ENCODE measurements at regions not wholly inside any gene's neighbourhood (a gene's known extent, or its start where the extent isn't known, plus 50 kb on each side); places are given as distances from the start of the nearest gene placed in this dataset.

DNA sequence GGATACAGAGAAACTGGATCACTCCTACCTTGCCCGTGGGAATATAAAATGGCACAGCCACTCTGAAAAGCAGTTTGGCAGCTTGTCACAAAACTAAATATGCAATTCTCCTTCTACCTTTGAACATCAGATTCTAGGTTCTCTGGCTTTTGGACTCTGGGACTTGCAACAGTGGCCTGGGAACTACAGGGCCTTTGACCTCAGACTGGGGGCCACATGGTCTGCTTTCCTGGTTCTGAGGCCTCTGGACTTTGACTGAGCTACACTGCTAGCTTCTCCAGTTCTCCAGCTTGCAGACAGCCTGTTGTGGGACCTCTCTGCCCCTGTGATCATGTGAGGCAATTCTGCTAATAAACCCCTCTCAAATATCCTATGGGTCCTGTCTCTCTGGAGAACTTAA, 168.8 kb downstream of the CDH26 start:
- no peaks in the 10 kb centered on the region for H3K27me3 ChIP-seq
- no peak for DNase-seq (ENCODE audit: low spot score in 2 of 2)
- intact Hi-C loops (cut with DNase I): no loop called here
- TF ChIP-seq, protein P1, sequence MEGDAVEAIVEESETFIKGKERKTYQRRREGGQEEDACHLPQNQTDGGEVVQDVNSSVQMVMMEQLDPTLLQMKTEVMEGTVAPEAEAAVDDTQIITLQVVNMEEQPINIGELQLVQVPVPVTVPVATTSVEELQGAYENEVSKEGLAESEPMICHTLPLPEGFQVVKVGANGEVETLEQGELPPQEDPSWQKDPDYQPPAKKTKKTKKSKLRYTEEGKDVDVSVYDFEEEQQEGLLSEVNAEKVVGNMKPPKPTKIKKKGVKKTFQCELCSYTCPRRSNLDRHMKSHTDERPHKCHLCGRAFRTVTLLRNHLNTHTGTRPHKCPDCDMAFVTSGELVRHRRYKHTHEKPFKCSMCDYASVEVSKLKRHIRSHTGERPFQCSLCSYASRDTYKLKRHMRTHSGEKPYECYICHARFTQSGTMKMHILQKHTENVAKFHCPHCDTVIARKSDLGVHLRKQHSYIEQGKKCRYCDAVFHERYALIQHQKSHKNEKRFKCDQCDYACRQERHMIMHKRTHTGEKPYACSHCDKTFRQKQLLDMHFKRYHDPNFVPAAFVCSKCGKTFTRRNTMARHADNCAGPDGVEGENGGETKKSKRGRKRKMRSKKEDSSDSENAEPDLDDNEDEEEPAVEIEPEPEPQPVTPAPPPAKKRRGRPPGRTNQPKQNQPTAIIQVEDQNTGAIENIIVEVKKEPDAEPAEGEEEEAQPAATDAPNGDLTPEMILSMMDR (IDR thresholded peaks at IDR 0.05): no peak
- no peak overlapping the region for H3K4me3 ChIP-seq
- H3K27ac ChIP-seq: no peak overlapping the region
- H3K36me3 ChIP-seq: no peaks in the 10 kb centered on the region
- H3K9me3 ChIP-seq: no peaks in the 10 kb centered on the region
- H3K4me1 ChIP-seq: no peaks in the 10 kb centered on the region

DNA sequence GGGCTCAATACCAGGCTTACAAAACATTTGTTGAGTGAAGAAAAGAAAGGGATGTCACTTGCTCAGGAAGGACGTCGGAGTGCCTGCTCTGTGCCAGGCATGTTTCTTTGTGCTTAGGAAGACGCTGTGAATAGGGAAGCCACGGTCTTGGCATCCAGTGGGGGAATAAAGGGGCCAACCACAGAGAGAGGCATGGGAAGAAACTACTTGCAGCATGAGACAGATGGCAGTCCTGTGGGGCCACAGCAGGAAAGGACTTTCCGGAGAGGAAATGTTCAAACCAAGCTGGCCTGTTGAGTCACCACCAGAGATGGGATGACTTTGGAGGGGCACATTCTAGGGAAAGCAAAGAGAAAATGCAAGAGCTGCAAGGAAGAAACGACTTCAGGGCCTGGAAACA, 173.2 kb downstream of the CDH26 start:
- Histone ChIP-seq H3K27me3 (no peaks in the 10 kb centered on the region), H3K9me3 (no peaks in the 10 kb centered on the region), H3K4me1 (no peaks in the 10 kb centered on the region), H3K4me3 (no peak overlapping the region), H3K36me3 (no peaks in the 10 kb centered on the region), H3K27ac (no peak overlapping the region)
- intact Hi-C loops (cut with DNase I): no loop called here
- peak in 1 of 2 donors; percentile 67 for DNase-seq (ENCODE audit: low spot score in 2 of 2)
- TF ChIP-seq, protein P1 (IDR thresholded peaks at IDR 0.05): no peak

DNA sequence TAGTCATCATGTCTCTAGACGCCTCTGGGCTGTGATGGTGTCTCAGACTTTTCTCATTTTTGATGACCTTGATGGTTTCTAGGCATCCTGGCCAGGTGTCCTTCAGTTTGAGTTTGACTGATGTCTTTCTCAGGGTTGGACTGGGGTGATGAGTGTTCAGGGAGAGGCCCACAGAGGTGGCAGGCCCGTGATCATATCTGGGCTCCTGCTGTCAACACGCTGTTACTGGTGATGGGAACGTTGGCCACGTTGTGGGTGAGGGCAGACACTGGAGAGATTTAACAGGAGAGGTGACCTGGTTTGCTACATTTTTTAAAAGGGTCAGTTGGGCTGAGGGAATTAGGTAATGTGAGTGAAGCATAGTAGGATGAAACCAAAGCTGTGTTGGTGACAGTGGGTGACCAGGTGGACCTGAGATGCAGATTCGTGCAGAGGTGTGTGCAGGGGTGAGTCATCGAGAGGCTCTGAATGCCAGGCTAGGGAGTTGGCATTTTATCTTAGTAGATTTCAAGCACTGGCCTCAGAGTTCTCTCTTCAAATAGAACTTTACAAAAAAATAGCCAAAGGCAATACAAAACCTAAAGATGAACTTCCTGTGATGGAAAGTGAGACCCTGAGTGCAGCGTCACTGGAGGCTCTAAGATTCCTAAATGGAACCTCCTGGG, 174.1 kb downstream of the CDH26 start:
- DNase-seq (ENCODE audit: low spot score in 2 of 2): no peak
- intact Hi-C loops (cut with DNase I): no loop called here
- Histone ChIP-seq H3K36me3 (no peaks in the 10 kb centered on the region), H3K4me3 (no peak overlapping the region), H3K9me3 (no peaks in the 10 kb centered on the region), H3K27me3 (no peaks in the 10 kb centered on the region), H3K4me1 (no peaks in the 10 kb centered on the region), H3K27ac (no peak overlapping the region)
- TF ChIP-seq, protein P1 (IDR thresholded peaks at IDR 0.05): no peak

DNA sequence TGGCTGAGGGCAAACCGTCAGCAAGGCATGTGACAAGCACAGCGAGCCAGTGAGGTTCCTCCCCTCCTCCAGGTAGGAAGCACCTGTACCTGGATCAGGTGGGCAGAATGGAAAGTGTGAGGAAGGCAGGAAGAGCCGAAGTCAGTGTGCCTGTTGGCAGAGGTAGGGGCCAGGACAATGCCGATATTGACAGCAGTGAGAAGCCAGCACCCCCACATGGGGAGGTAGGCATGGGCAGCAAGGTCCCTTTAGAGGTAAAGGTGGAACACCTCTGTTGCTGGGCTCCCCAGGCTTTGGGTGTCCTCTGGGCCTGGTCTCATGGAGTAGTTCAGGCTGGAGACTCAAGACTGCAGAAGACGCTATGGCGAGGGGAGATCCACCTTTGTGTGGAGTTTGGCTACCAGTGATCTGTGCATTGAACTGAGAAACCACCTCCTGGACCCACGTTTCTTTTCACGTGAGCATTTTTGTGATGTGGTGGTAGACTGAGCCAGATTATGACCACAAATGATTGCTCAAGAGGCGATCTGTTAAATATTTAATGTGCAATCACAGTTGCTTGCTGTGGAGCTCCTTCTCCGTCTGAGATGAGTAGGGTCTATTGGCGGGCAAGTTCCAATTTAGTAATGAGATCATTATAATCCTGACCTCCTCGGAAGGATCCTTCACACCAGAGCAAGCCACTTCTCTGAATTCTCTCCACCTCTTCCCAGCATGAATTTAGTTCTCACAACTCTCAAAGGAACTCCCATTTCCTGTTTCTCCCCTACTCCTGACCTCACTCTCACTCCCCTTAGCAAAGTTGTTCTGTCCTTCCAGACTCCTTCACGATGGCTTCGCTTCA, 174.8 kb downstream of the CDH26 start:
- Histone ChIP-seq H3K27me3 (no peaks in the 10 kb centered on the region), H3K36me3 (no peaks in the 10 kb centered on the region), H3K9me3 (no peaks in the 10 kb centered on the region), H3K4me3 (no peak overlapping the region), H3K27ac (no peak overlapping the region), H3K4me1 (no peaks in the 10 kb centered on the region)
- TF ChIP-seq, protein P1 (IDR thresholded peaks at IDR 0.05): no peak
- intact Hi-C loops (cut with DNase I): no loop called here
- no peak for DNase-seq (ENCODE audit: low spot score in 2 of 2)

DNA sequence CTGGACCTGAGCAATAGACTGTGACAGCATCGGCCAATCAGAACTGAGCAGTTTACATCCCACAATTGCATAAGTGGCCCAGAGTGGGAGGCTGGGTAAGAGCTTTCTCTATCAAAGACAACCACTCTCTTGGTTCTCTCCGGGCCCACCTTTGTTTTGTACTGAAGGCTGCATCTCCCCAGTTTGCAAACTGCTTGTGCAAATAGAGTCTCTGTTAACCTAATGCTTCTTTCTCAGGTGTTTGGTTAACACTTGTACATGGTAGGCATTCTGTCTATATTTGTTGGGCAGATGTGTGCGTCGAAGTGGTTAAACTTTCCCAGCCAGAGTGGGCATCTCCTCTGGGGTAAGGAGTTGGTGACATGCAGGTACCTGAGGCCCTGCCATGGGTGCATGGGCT, 177.1 kb downstream of the CDH26 start:
- no peaks in the 10 kb centered on the region for H3K4me1 ChIP-seq

More for the DNA sequence above, 177.1 kb downstream of the CDH26 start:
- H3K4me3 ChIP-seq: no peak overlapping the region
- no peaks in the 10 kb centered on the region for H3K27me3 ChIP-seq
- TF ChIP-seq, protein P1 (IDR thresholded peaks at IDR 0.05): no peak
- intact Hi-C loops (cut with DNase I): no loop called here
- no peaks in the 10 kb centered on the region for H3K9me3 ChIP-seq
- H3K36me3 ChIP-seq: no peaks in the 10 kb centered on the region
- DNase-seq (ENCODE audit: low spot score in 2 of 2): no peak
- no peak overlapping the region for H3K27ac ChIP-seq

Measured in ascending aorta (tissue), 2 donors.